Natural killer cell (primary cell): ENCODE measurements at regions not wholly inside any gene's neighbourhood (a gene's known extent, or its start where the extent isn't known, plus 50 kb on each side); places are given as distances from the start of the nearest gene placed in this dataset.

ENCODE experiments used
- ATAC-seq, 3 donors: fragments of 150-1000 bp in 2 of 3; fragments of 200-7000 bp in 1 of 3; cut with Tn5 transposase; 1 replicate in 1 of 3; 2 replicates in 2 of 3; pipeline ENCODE4 v1.10.0; 2021; ENCODE audit warnings: mild to moderate bottlenecking in 2 of 3, moderate library complexity in 2 of 3
- DNase-seq, 2 donors: peaks; one replicate each; pipeline versions ENCODE4 v3.0.0 to v3.0.0-alpha.2; 2013 to 2021; ENCODE audit warnings: mixed read lengths in 1 of 2
- H3K27ac ChIP-seq: one replicate; pipeline ENCODE4 v1.5.1; 2013; ENCODE audit warnings: mild to moderate bottlenecking, low read length
- H3K27me3 ChIP-seq: one replicate; pipeline ENCODE4 v1.6.1; 2013; ENCODE audit warnings: low read length; ENCODE audit not compliant: control insufficient read depth, insufficient read depth
- H3K36me3 ChIP-seq: one replicate; pipeline ENCODE4 v1.6.1; 2013; ENCODE audit warnings: low read length; ENCODE audit not compliant: control insufficient read depth, insufficient read depth
- H3K4me1 ChIP-seq: one replicate; pipeline ENCODE4 v1.6.1; 2013; ENCODE audit warnings: low read length; ENCODE audit not compliant: control insufficient read depth, insufficient read depth
- H3K4me3 ChIP-seq: one replicate; pipeline ENCODE4 v1.5.1; 2013; ENCODE audit warnings: low read length
- H3K9me3 ChIP-seq: one replicate; pipeline ENCODE4 v1.6.1; 2013; ENCODE audit warnings: low read length; ENCODE audit not compliant: control insufficient read depth, insufficient read depth
- H3K27ac Mint-ChIP-seq, 2 donors: one replicate each; pipeline ENCODE4 v1.8.0; 2022; ENCODE audit warnings: mild to moderate bottlenecking in 2 of 2, mixed read lengths in 2 of 2, moderate library complexity in 1 of 2
- H3K27me3 Mint-ChIP-seq, 2 donors: one replicate each; pipeline ENCODE4 v1.8.0; 2022; ENCODE audit warnings: low read depth in 2 of 2, mixed read lengths in 2 of 2
- H3K36me3 Mint-ChIP-seq: one replicate; pipeline ENCODE4 v1.8.0; 2022; ENCODE audit warnings: mixed read lengths
- H3K4me1 Mint-ChIP-seq, 2 donors: one replicate each; pipeline ENCODE4 v1.8.0; 2022; ENCODE audit warnings: mixed read lengths in 2 of 2
- H3K4me3 Mint-ChIP-seq: one replicate; pipeline ENCODE4 v1.8.0; 2022; ENCODE audit warnings: mild to moderate bottlenecking, moderate library complexity, mixed read lengths
- H3K9me3 Mint-ChIP-seq, 2 donors: one replicate each; pipeline ENCODE4 v1.8.0; 2022; ENCODE audit warnings: mixed read lengths in 2 of 2
- CTCF ChIP-seq: fragments of 200-600 bp; IDR thresholded peaks from one replicate; pipeline ENCODE4 v1.8.0; 2022; ENCODE audit warnings: antibody characterized with exemption
- WGBS: methylation state at CpG from one replicate; pipeline ENCODE4 v1.1.7; 2013; ENCODE audit warnings: missing lambda C conversion rate; ENCODE audit not compliant: insufficient coverage; 5-methylcytosine and 5-hydroxymethylcytosine counted together
- intact Hi-C: fragments of 100-400 bp; cut with micrococcal nuclease; formaldehyde crosslinking; loops from one replicate; pipeline ENCODE4 v1.14.2; 2022

GRCh38 chr12:115511305-115511704 lies 766.2 kb downstream of the MED13L start:
- TF ChIP-seq CTCF = no peak
- Histone ChIP-seq H3K36me3 (no peaks in the 10 kb centered on the region), H3K27me3 (no peaks in the 10 kb centered on the region), H3K27ac (no peak overlapping the region), H3K4me3 (no peak overlapping the region), H3K9me3 (no peaks in the 10 kb centered on the region), H3K4me1 (no peaks in the 10 kb centered on the region)
- no peak overlapping the region for H3K27ac Mint-ChIP-seq
- intact Hi-C loops = no loop called here
- WGBS = 50% methylated on average over 2 of the region's 2 CpGs
- H3K4me1 Mint-ChIP-seq = no peaks in the 10 kb centered on the region
- DNase-seq (no peak), ATAC-seq (no peak)
- peaks cover 0 to 3% of the 10 kb centered on the region in 2 donors for H3K27me3 Mint-ChIP-seq
- peaks cover 9% of the 10 kb centered on the region in 2 donors for H3K9me3 Mint-ChIP-seq
- no peaks in the 10 kb centered on the region for H3K36me3 Mint-ChIP-seq
- H3K4me3 Mint-ChIP-seq = no peak overlapping the region

GRCh38 chr12:115508990-115509389 lies 768.5 kb downstream of the MED13L start:
- no peak overlapping the region for H3K4me3 ChIP-seq
- WGBS = 94% methylated on average over 4 of the region's 4 CpGs
- H3K27ac ChIP-seq = no peak overlapping the region
- no peaks in the 10 kb centered on the region for H3K9me3 ChIP-seq
- no peaks in the 10 kb centered on the region for H3K4me1 ChIP-seq
- Mint-ChIP-seq H3K4me3 (no peak overlapping the region), H3K36me3 (no peaks in the 10 kb centered on the region), H3K27me3 (peaks cover 0 to 3% of the 10 kb centered on the region in 2 donors), H3K4me1 (peaks cover 7% of the 10 kb centered on the region in 2 donors), H3K27ac (no peak overlapping the region), H3K9me3 (peaks cover 2 to 9% of the 10 kb centered on the region in 2 donors)
- intact Hi-C loops = no loop called here
- no peaks in the 10 kb centered on the region for H3K36me3 ChIP-seq
- H3K27me3 ChIP-seq = no peaks in the 10 kb centered on the region
- no peak for ATAC-seq
- no peak for TF ChIP-seq CTCF
- DNase-seq = no peak

- H3K27ac Mint-ChIP-seq = no peak overlapping the region
- intact Hi-C loops = no loop called here
- Histone ChIP-seq H3K27ac (no peak overlapping the region), H3K4me3 (no peak overlapping the region), H3K9me3 (no peaks in the 10 kb centered on the region), H3K36me3 (no peaks in the 10 kb centered on the region), H3K27me3 (no peaks in the 10 kb centered on the region), H3K4me1 (no peaks in the 10 kb centered on the region)
- peaks cover 9% of the 10 kb centered on the region in 2 donors for H3K4me1 Mint-ChIP-seq
- DNase-seq (no peak), ATAC-seq (no peak)
- WGBS = 93% methylated on average over 10 of the region's 10 CpGs
- peaks cover 2 to 7% of the 10 kb centered on the region in 2 donors for H3K9me3 Mint-ChIP-seq
- H3K4me3 Mint-ChIP-seq = no peak overlapping the region
- TF ChIP-seq CTCF = no peak
- H3K27me3 Mint-ChIP-seq = peaks cover 0 to 3% of the 10 kb centered on the region in 2 donors
- no peaks in the 10 kb centered on the region for H3K36me3 Mint-ChIP-seq
Observed at GRCh38 chr12:115507951-115508722, 769.4 kb downstream of the MED13L start.

GRCh38 chr12:115507560-115507889 lies 770.0 kb downstream of the MED13L start:
- peaks cover 9% of the 10 kb centered on the region in 2 donors for H3K4me1 Mint-ChIP-seq
- Histone ChIP-seq H3K4me3 (no peak overlapping the region), H3K36me3 (no peaks in the 10 kb centered on the region), H3K27ac (no peak overlapping the region), H3K9me3 (no peaks in the 10 kb centered on the region), H3K4me1 (no peaks in the 10 kb centered on the region), H3K27me3 (no peaks in the 10 kb centered on the region)
- ATAC-seq (no peak), DNase-seq (no peak)
- H3K9me3 Mint-ChIP-seq = peaks cover 3 to 7% of the 10 kb centered on the region in 2 donors
- H3K36me3 Mint-ChIP-seq = no peaks in the 10 kb centered on the region
- no peak overlapping the region for H3K27ac Mint-ChIP-seq
- intact Hi-C loops = no loop called here
- WGBS = 93% methylated on average over 3 of the region's 5 CpGs
- H3K4me3 Mint-ChIP-seq = no peak overlapping the region
- peaks cover 0 to 3% of the 10 kb centered on the region in 2 donors for H3K27me3 Mint-ChIP-seq
- no peak for TF ChIP-seq CTCF
